ENCODE measurements at regions not wholly inside any gene's neighbourhood (a gene's known extent, or its start where the extent isn't known, plus 50 kb on each side); places are given as distances from the start of the nearest gene placed in this dataset.

GRCh38 chr3:174614036-174614435, 245.1 kb upstream of the NAALADL2 start:
- TF ChIP-seq CTCF (conservative IDR thresholded peaks at IDR 0.05), result no peak
- no peak for TF ChIP-seq ZFX (IDR thresholded peaks at IDR 0.05)
